ENCODE measurements at regions not wholly inside any gene's neighbourhood (a gene's known extent, or its start where the extent isn't known, plus 50 kb on each side); places are given as distances from the start of the nearest gene placed in this dataset.

- TF ChIP-seq, protein P1, sequence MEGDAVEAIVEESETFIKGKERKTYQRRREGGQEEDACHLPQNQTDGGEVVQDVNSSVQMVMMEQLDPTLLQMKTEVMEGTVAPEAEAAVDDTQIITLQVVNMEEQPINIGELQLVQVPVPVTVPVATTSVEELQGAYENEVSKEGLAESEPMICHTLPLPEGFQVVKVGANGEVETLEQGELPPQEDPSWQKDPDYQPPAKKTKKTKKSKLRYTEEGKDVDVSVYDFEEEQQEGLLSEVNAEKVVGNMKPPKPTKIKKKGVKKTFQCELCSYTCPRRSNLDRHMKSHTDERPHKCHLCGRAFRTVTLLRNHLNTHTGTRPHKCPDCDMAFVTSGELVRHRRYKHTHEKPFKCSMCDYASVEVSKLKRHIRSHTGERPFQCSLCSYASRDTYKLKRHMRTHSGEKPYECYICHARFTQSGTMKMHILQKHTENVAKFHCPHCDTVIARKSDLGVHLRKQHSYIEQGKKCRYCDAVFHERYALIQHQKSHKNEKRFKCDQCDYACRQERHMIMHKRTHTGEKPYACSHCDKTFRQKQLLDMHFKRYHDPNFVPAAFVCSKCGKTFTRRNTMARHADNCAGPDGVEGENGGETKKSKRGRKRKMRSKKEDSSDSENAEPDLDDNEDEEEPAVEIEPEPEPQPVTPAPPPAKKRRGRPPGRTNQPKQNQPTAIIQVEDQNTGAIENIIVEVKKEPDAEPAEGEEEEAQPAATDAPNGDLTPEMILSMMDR (conservative IDR thresholded peaks at IDR 0.05; ENCODE audit: low read depth, low read length) = no peak
- no peak for TF ChIP-seq RFX5 (IDR thresholded peaks at IDR 0.05; ENCODE audit: low read depth, low read length)
- TF ChIP-seq NFE2L2 (IDR thresholded peaks at IDR 0.05; ENCODE audit: low read depth, low read length) = no peak
- no peak for TF ChIP-seq FOS (IDR thresholded peaks at IDR 0.05; ENCODE audit: low read depth, low read length)
- TF ChIP-seq POLR2A (IDR thresholded peaks at IDR 0.05; ENCODE audit: low read depth, low read length) = no peak
- no peak for TF ChIP-seq ELK1 (IDR thresholded peaks at IDR 0.05; ENCODE audit: borderline replicate concordance, low read depth, low read length)
- TF ChIP-seq BHLHE40 (IDR thresholded peaks at IDR 0.05; ENCODE audit: low read depth, low read length) = no peak
- TF ChIP-seq SMC3 (IDR thresholded peaks at IDR 0.05; ENCODE audit: low read depth, low read length) = no peak
- no peak for TF ChIP-seq RCOR1 (IDR thresholded peaks at IDR 0.05; ENCODE audit: insufficient replicate concordance, low read length)
- TF ChIP-seq RAD21 (IDR thresholded peaks at IDR 0.05; ENCODE audit: low read length) = no peak
- no peak for TF ChIP-seq CHD1 (IDR thresholded peaks at IDR 0.05; ENCODE audit: low read depth, low read length)
Measured at GRCh38 chr5:173494446-173494845, 122.0 kb downstream of the BOD1 start.
